LNCaP clone FGC (cell line): ENCODE measurements at regions not wholly inside any gene's neighbourhood (a gene's known extent, or its start where the extent isn't known, plus 50 kb on each side); places are given as distances from the start of the nearest gene placed in this dataset.

Source experiments
- DNase-seq: peaks from one replicate; pipeline ENCODE4 v3.0.0-alpha.2; 2011; ENCODE audit warnings: low read depth
- H3K4me3 ChIP-seq: 2 replicates; pipeline ENCODE4 v1.5.1; 2011; ENCODE audit warnings: mild to moderate bottlenecking, low read depth, low read length, control low read depth
- TF ChIP-seq, protein P1 (sequence below): IDR thresholded peaks from 2 replicates; pipeline ENCODE4 v1.5.1; 2012; ENCODE audit warnings: mild to moderate bottlenecking; ENCODE audit not compliant: control insufficient read depth, insufficient read depth; ENCODE audit errors: extremely low read depth

- no peak overlapping the region for H3K4me3 ChIP-seq
- TF ChIP-seq, protein P1, sequence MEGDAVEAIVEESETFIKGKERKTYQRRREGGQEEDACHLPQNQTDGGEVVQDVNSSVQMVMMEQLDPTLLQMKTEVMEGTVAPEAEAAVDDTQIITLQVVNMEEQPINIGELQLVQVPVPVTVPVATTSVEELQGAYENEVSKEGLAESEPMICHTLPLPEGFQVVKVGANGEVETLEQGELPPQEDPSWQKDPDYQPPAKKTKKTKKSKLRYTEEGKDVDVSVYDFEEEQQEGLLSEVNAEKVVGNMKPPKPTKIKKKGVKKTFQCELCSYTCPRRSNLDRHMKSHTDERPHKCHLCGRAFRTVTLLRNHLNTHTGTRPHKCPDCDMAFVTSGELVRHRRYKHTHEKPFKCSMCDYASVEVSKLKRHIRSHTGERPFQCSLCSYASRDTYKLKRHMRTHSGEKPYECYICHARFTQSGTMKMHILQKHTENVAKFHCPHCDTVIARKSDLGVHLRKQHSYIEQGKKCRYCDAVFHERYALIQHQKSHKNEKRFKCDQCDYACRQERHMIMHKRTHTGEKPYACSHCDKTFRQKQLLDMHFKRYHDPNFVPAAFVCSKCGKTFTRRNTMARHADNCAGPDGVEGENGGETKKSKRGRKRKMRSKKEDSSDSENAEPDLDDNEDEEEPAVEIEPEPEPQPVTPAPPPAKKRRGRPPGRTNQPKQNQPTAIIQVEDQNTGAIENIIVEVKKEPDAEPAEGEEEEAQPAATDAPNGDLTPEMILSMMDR, result no peak
- no peak for DNase-seq
Measured at GRCh38 chr20:12410783-12411182, 493.1 kb downstream of the BTBD3 start.

DNA sequence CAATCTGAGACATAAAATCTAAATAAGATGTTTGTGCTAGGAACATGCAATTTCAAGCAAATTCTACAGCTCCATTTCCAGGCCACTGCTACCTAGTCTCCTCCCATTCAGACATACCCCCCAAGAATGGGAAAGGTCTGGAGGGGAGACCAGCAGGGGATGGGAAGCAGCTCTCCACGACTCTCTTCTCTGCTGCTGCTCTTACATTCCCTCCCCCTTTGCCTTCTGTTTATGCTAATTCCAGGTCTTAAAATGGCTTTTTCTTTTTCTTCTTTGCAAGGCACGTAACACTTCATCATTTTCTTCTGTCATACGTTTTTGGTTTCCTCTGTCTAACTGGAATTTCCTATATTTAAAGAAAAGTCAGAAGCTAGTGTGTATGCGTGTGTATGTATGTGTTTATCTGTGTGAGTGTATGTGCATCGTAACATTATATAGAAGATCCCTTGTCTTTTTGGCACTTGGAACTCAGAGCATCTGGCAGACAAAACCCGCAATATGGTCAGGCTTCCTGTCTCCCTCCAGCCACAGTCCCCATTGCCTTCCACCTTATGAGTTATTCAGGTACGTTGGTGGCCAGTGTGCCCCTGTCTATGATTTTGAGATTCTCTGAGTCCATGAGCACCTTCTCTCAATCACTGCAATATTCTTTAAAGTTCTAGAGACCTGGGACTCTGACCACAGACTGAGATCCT is 493.7 kb downstream of the BTBD3 start:
- no peak overlapping the region for H3K4me3 ChIP-seq
- DNase-seq, result no peak
- TF ChIP-seq, protein P1, result no peak

DNA sequence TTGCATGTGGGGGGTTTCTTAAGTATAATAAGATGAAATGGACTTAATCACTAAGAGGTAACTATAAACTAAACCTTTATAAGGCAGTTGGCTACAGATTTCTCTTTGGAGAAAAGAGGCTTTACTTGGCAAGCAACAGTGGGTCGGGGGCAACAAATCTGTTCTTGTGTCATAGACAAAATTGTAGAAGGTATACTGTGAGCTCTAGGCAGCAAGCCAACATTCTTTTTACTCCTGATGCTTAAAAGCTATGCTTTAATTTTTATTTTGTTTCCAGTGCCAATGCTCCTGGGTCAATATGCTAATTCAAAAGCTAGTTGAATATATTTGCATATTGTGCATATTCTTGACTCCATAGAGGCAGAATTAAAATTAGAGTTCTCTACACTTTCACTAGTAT is 495.4 kb downstream of the BTBD3 start:
- no peak for DNase-seq
- H3K4me3 ChIP-seq, result no peak overlapping the region
- TF ChIP-seq, protein P1, result no peak

DNA sequence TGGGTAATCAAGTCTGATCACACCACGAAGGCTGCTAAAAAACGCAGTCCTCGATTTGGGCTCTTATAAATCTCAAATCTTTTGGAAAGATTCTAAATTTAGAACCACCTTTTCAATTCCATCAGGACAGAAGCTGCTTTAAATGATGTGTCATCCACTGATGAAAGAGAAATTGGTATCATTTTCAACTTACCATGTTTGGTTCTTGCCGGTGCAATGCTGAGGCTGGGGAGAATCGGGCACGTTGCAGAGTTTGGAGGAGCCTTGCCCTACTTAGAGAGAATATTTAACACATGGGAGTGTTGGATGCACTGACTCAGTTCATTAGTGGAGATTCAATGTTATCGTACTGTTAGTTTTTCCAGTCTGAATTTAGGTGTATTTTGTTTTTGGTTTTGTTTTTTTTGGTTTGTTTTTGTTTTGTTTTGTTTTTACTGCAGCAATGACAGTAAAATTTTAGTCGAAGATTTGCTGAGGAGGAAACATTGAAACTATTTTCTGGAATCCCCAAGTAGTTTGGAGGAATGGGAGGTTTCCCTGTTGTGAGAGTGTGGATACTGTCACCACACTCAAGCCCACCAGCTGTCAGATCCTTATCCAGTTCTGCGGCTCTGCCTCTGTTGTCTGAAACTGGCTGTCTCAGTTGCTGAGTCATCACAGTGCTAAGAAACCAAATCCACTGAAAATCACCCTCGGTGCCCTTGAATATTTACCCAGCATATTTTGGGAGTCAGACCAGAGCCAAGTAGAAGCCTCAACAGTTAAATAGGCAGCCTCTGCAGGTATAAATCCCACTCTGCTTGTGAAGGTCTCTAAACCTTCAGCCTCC is 497.0 kb downstream of the BTBD3 start:
- DNase-seq, result no peak
- TF ChIP-seq, protein P1, result no peak
- no peak overlapping the region for H3K4me3 ChIP-seq

DNA sequence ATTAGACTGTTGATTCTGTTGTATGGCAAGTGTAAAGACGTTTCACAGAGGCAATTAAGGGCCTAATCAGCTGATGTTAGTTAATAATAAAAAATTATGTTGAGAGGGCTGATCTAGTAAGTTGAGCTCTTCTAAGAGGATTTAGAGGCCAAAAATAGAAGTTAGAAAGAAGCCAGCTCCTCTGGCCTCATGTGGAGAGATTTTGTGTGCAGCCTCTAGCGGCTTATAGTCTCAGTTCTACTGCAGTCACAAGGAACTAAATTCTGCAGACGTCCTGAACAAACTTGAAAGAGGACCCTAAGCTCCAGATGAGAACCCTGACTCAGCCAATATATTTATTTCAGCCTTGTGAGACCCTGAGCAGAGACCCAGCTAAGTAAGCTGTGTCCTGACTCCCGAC is 498.6 kb downstream of the BTBD3 start:
- TF ChIP-seq, protein P1, result no peak
- DNase-seq, result no peak
- H3K4me3 ChIP-seq, result no peak overlapping the region

DNA sequence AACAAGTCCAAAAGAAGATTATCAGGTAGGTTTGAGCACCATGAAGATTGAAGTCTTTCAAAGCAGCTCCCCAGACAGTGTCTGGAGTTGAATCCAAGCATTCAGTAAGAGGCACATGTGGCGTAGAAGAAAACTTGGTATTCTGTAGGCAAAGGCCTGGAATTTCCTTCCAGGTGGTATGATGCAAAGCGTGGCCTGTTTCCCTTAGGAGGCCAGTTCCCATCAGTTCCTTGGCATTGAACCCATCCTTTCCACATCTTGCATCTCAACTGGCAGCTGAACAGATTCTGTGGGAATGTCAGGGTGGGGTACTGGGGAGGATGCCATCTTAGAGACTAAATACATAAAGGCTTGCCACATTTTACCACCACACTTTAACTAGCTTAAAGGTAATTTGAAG is 516.0 kb downstream of the BTBD3 start:
- DNase-seq, result no peak
- TF ChIP-seq, protein P1, result no peak
- no peak overlapping the region for H3K4me3 ChIP-seq
